CD4-positive, alpha-beta T cell treated with Interleukin-4 for 4 hours (primary cell): ENCODE measurements at regions not wholly inside any gene's neighbourhood (a gene's known extent, or its start where the extent isn't known, plus 50 kb on each side); places are given as distances from the start of the nearest gene placed in this dataset.

ENCODE experiments used
- DNase-seq: peaks from one replicate; pipeline ENCODE4 v3.0.0-alpha.2; 2020

GRCh38 chr4:20354120-20354519 lies 102.4 kb downstream of the SLIT2 start:
- no peak for DNase-seq

- DNase-seq: no peak
Observed at GRCh38 chr4:20356565-20356964, 104.9 kb downstream of the SLIT2 start.

- DNase-seq: no peak
Observed at GRCh38 chr4:20358110-20358509, 106.4 kb downstream of the SLIT2 start.

GRCh38 chr4:20359692-20360091 lies 108.0 kb downstream of the SLIT2 start:
- no peak for DNase-seq

- no peak for DNase-seq
Observed at GRCh38 chr4:20362148-20362547, 110.4 kb downstream of the SLIT2 start.

GRCh38 chr4:20364969-20365368 lies 113.3 kb downstream of the SLIT2 start:
- DNase-seq: no peak

- DNase-seq: no peak
Observed at GRCh38 chr4:20367446-20367845, 115.7 kb downstream of the SLIT2 start.

GRCh38 chr4:20368926-20369325 lies 117.2 kb downstream of the SLIT2 start:
- DNase-seq: no peak

GRCh38 chr4:20370274-20370673 lies 118.6 kb downstream of the SLIT2 start:
- no peak for DNase-seq

- DNase-seq: no peak
Observed at GRCh38 chr4:20376070-20376469, 124.4 kb downstream of the SLIT2 start.

GRCh38 chr4:20378181-20378580 lies 126.5 kb downstream of the SLIT2 start:
- DNase-seq: no peak

- no peak for DNase-seq
Observed at GRCh38 chr4:20381005-20381404, 129.3 kb downstream of the SLIT2 start.

- no peak for DNase-seq
Observed at GRCh38 chr4:20383283-20383682, 131.6 kb downstream of the SLIT2 start.

- DNase-seq: no peak
Observed at GRCh38 chr4:20383969-20384368, 132.3 kb downstream of the SLIT2 start.

- no peak for DNase-seq
Observed at GRCh38 chr4:20384456-20384855, 132.8 kb downstream of the SLIT2 start.

- DNase-seq: no peak
Observed at GRCh38 chr4:20386001-20386740, 134.5 kb downstream of the SLIT2 start.

GRCh38 chr4:20386906-20387305 lies 135.2 kb downstream of the SLIT2 start:
- no peak for DNase-seq

GRCh38 chr4:20391198-20391597 lies 139.5 kb downstream of the SLIT2 start:
- no peak for DNase-seq

GRCh38 chr4:20391912-20392311 lies 140.2 kb downstream of the SLIT2 start:
- no peak for DNase-seq

GRCh38 chr4:20393486-20394100 lies 141.9 kb downstream of the SLIT2 start:
- no peak for DNase-seq

- DNase-seq: no peak
Observed at GRCh38 chr4:20394512-20394911, 142.8 kb downstream of the SLIT2 start.

GRCh38 chr4:20395160-20395773 lies 143.6 kb downstream of the SLIT2 start:
- DNase-seq: peak; percentile 22

GRCh38 chr4:20403290-20403689 lies 151.6 kb downstream of the SLIT2 start:
- no peak for DNase-seq

GRCh38 chr4:20403846-20404245 lies 152.1 kb downstream of the SLIT2 start:
- DNase-seq: no peak
